ENCODE measurements at regions not wholly inside any gene's neighbourhood (a gene's known extent, or its start where the extent isn't known, plus 50 kb on each side); places are given as distances from the start of the nearest gene placed in this dataset.

GRCh38 chr5:167800427-167800826 is 491.0 kb upstream of the WWC1 start:
- no peak overlapping the region for H3K27ac ChIP-seq
- TF ChIP-seq, protein P1, sequence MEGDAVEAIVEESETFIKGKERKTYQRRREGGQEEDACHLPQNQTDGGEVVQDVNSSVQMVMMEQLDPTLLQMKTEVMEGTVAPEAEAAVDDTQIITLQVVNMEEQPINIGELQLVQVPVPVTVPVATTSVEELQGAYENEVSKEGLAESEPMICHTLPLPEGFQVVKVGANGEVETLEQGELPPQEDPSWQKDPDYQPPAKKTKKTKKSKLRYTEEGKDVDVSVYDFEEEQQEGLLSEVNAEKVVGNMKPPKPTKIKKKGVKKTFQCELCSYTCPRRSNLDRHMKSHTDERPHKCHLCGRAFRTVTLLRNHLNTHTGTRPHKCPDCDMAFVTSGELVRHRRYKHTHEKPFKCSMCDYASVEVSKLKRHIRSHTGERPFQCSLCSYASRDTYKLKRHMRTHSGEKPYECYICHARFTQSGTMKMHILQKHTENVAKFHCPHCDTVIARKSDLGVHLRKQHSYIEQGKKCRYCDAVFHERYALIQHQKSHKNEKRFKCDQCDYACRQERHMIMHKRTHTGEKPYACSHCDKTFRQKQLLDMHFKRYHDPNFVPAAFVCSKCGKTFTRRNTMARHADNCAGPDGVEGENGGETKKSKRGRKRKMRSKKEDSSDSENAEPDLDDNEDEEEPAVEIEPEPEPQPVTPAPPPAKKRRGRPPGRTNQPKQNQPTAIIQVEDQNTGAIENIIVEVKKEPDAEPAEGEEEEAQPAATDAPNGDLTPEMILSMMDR (IDR thresholded peaks at IDR 0.05), result no peak

- H3K27ac ChIP-seq, result no peak overlapping the region
- TF ChIP-seq, protein P1 (IDR thresholded peaks at IDR 0.05), result no peak
- TF ChIP-seq ZFX (IDR thresholded peaks at IDR 0.05; ENCODE audit: borderline replicate concordance), result no peak
Measured at GRCh38 chr5:167801999-167802398, 489.4 kb upstream of the WWC1 start.

DNA sequence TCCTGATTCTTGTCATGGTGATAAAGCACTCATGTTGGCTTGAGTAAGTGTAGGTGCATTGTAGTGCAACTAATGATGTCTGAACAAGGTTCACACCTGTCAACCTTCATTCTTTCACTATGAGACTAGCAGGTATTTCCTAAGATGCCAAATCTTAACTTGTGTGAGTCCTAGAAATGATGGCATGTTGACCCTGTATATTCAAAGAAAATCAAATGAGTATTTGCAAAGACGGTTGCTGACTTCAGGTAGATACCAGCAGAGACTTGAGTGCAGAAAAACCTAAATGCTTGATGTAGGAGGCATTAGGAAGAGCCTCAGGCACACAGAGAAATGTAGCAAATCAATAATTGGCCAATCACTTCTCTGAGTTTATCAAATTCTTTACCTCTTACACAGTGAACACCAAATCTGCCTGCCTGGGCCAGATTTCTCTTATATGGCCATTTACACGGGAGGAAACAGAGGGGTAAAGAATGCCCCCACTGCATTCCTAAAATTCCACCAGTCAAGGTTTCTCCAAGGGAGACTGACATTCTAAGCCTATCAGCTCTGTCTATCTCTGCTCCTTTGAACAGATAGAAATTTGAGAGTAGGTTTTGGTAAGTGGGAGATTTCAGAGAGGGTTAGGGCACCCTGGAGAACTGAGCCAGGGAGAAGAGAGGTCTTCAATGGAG is 488.6 kb upstream of the WWC1 start:
- TF ChIP-seq ZFX (IDR thresholded peaks at IDR 0.05; ENCODE audit: borderline replicate concordance), result no peak
- TF ChIP-seq, protein P1 (IDR thresholded peaks at IDR 0.05), result no peak

DNA sequence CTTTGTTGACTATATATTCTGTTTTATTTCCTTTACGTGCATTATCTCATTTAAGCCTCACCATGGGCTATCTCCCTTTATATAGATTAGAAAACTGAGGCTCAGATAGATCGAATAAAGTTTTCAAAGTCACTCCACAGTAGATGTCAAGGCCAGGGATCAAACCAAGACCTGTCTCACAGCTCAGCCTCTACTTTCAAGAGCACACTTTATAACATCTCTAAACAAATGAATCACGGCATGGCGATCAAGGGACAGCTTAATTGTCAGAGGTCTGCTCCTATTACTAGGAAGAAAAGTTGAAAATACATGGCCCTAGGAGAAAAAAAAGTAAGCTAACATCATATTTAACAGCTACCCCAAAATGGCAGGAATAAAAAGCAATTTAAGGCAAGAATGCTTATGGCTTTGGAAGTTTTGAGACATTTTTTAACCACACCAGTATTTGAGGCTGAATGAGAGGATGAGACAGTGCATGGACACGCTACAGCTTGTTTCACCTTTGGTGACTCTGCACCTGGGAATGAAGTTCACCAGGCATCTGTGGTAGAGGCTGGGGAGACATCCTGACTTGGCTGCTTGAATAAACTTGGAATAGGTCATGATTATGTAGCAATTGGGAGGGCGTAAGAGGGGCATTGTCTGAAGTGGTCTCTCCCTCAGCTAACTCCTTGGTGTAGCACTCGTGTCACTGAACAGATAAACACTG is 486.8 kb upstream of the WWC1 start:
- no peak for TF ChIP-seq ZFX (IDR thresholded peaks at IDR 0.05; ENCODE audit: borderline replicate concordance)
- TF ChIP-seq, protein P1 (IDR thresholded peaks at IDR 0.05), result no peak
- no peak overlapping the region for H3K27ac ChIP-seq

More for the DNA sequence above, 488.6 kb upstream of the WWC1 start:
- no peak overlapping the region for H3K27ac ChIP-seq

DNA sequence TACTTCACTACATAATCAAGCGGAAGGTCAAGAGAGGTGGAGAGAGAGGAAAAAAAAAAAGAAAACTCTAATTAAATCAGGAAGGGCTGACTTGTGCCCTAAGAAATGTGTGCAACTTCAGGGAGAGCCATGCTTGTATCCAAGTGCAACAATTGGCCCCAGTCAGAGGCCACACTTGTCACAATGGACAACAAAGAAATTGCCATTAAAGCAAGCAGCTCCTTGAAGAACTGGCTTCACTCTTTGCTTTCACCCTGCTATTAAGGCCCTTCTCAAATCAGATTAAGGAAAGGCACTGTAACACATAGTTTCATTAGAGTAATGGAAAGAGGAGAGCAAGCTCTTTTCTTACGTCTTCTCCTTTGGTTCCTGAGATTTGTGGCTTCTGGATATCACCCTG is 480.9 kb upstream of the WWC1 start:
- no peak overlapping the region for H3K27ac ChIP-seq
- TF ChIP-seq, protein P1 (IDR thresholded peaks at IDR 0.05), result no peak
- TF ChIP-seq ZFX (IDR thresholded peaks at IDR 0.05; ENCODE audit: borderline replicate concordance), result no peak

- TF ChIP-seq, protein P1 (IDR thresholded peaks at IDR 0.05), result no peak
- TF ChIP-seq ZFX (IDR thresholded peaks at IDR 0.05; ENCODE audit: borderline replicate concordance), result no peak
- H3K27ac ChIP-seq, result no peak overlapping the region
Measured at GRCh38 chr5:167812871-167813270, 478.6 kb upstream of the WWC1 start.

DNA sequence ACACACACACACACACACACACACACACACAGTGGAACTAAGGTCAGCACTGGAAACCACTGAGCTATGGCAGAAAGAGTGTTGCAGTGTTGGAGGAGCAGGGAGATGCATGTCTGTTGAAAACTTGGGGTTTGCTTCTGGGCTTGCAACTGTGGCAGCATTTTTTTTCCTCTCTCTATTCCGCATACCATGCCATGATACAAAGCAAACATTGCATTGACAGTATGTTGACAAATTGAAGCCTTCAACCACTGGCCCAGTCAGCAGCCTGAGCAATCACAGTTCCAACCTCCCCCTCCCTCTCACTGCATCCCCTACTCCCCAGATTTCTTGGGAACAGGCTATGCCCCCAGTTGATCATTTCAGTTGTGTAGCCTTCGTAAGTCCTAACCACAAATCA is 478.1 kb upstream of the WWC1 start:
- no peak overlapping the region for H3K27ac ChIP-seq
- no peak for TF ChIP-seq ZFX (IDR thresholded peaks at IDR 0.05; ENCODE audit: borderline replicate concordance)
- TF ChIP-seq, protein P1 (IDR thresholded peaks at IDR 0.05), result no peak
